Memory B cell (primary cell): ENCODE measurements at regions not wholly inside any gene's neighbourhood (a gene's known extent, or its start where the extent isn't known, plus 50 kb on each side); places are given as distances from the start of the nearest gene placed in this dataset.
"Not testable (repeated sequence)": the region's sequence is repeated elsewhere in the genome, so short reads cannot be mapped to it uniquely, and the experiment has no call there.

Experiments used
- ATAC-seq: fragments of 150-1000 bp; cut with Tn5 transposase; 2 replicates; pipeline ENCODE4 v1.10.0; 2021; ENCODE audit warnings: low read depth, mild to moderate bottlenecking, moderate library complexity
- DNase-seq, 2 donors: peaks; one replicate each; pipeline ENCODE4 v3.0.0; 2022; ENCODE audit warnings: low spot score in 2 of 2
- H3K27ac Mint-ChIP-seq: one replicate; pipeline ENCODE4 v1.8.0; 2022; ENCODE audit warnings: mild to moderate bottlenecking, moderate library complexity, mixed read lengths
- H3K27me3 Mint-ChIP-seq: one replicate; pipeline ENCODE4 v1.8.0; 2022; ENCODE audit warnings: mixed read lengths
- H3K36me3 Mint-ChIP-seq: one replicate; pipeline ENCODE4 v1.8.0; 2022; ENCODE audit warnings: mild to moderate bottlenecking, mixed read lengths
- H3K4me1 Mint-ChIP-seq: one replicate; pipeline ENCODE4 v1.8.0; 2022; ENCODE audit warnings: mixed read lengths
- H3K4me3 Mint-ChIP-seq: one replicate; pipeline ENCODE4 v1.8.0; 2022; ENCODE audit warnings: mild to moderate bottlenecking, moderate library complexity, mixed read lengths
- H3K9me3 Mint-ChIP-seq: one replicate; pipeline ENCODE4 v1.8.0; 2022; ENCODE audit warnings: mixed read lengths

GRCh38 chr2:194557993-194558392 lies 1099.0 kb upstream of the SLC39A10 start:
- H3K4me3 Mint-ChIP-seq: no peak overlapping the region
- ATAC-seq (no peak), DNase-seq (no peak)
- peaks cover 1% of the 10 kb centered on the region for H3K9me3 Mint-ChIP-seq
- H3K27me3 Mint-ChIP-seq: no peaks in the 10 kb centered on the region
- H3K4me1 Mint-ChIP-seq: no peaks in the 10 kb centered on the region
- H3K36me3 Mint-ChIP-seq: no peaks in the 10 kb centered on the region
- H3K27ac Mint-ChIP-seq: no peak overlapping the region

- Mint-ChIP-seq H3K9me3 (no peaks in the 10 kb centered on the region), H3K4me3 (no peak overlapping the region), H3K27me3 (no peaks in the 10 kb centered on the region), H3K27ac (no peak overlapping the region), H3K36me3 (no peaks in the 10 kb centered on the region), H3K4me1 (no peaks in the 10 kb centered on the region)
- DNase-seq (no peak), ATAC-seq (no peak)
These were observed 1100.4 kb upstream of the SLC39A10 start for GRCh38 chr2:194556629-194557028.

DNA sequence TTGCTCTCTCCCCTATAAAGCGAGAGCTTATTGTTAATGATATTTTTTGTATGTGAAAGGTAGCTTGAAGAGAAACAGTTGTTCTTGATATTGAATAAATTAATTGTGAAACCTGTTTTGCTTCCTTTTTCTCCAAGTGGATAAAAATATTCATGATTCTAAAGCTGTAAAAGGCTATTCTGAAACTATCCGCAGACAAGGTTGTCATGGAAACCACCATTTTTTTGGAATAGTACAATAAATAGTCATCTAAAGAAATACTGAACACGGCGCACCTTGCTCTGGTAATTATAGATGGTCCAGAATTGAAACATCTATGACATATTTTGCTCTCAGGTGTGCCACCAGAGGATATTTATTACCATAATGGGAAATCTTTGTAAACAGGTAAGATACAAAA lies 1103.0 kb upstream of the SLC39A10 start:
- DNase-seq (no peak), ATAC-seq (no peak)
- Mint-ChIP-seq H3K36me3 (no peaks in the 10 kb centered on the region), H3K27me3 (no peaks in the 10 kb centered on the region), H3K9me3 (no peaks in the 10 kb centered on the region), H3K4me3 (no peak overlapping the region), H3K4me1 (no peaks in the 10 kb centered on the region), H3K27ac (no peak overlapping the region)

DNA sequence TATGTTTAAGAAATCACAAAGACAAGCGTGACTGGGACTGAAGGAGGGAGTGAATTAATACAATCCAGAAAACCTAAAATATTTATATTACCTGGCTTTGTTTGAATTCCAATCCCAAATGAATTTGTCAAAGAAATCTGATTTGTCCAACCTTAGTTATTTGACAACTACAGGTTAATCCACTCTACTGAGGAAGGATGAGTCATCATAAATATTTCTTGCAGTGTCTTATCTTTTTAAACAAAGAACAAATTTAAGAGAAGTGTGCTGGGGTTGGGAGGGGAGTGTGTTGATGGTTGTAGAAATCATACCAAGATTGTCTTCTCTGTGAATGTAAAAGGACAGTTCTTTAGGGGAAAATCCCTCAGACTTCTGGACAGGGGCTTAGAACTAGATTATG lies 1106.3 kb upstream of the SLC39A10 start:
- Mint-ChIP-seq H3K4me1 (no peaks in the 10 kb centered on the region), H3K27ac (no peak overlapping the region), H3K27me3 (no peaks in the 10 kb centered on the region), H3K9me3 (no peaks in the 10 kb centered on the region), H3K36me3 (no peaks in the 10 kb centered on the region), H3K4me3 (no peak overlapping the region)
- ATAC-seq (no peak), DNase-seq (no peak)

GRCh38 chr2:194549387-194549786 lies 1107.6 kb upstream of the SLC39A10 start:
- Mint-ChIP-seq H3K4me3 (no peak overlapping the region), H3K9me3 (no peaks in the 10 kb centered on the region), H3K27me3 (no peaks in the 10 kb centered on the region), H3K27ac (no peak overlapping the region), H3K4me1 (no peaks in the 10 kb centered on the region), H3K36me3 (no peaks in the 10 kb centered on the region)
- ATAC-seq (no peak), DNase-seq (no peak)

GRCh38 chr2:194545978-194546377 lies 1111.0 kb upstream of the SLC39A10 start:
- ATAC-seq (no peak), DNase-seq (no peak)
- Mint-ChIP-seq H3K9me3 (peaks cover 3% of the 10 kb centered on the region), H3K27ac (no peak overlapping the region), H3K4me1 (no peaks in the 10 kb centered on the region), H3K4me3 (no peak overlapping the region), H3K27me3 (no peaks in the 10 kb centered on the region), H3K36me3 (no peaks in the 10 kb centered on the region)

DNA sequence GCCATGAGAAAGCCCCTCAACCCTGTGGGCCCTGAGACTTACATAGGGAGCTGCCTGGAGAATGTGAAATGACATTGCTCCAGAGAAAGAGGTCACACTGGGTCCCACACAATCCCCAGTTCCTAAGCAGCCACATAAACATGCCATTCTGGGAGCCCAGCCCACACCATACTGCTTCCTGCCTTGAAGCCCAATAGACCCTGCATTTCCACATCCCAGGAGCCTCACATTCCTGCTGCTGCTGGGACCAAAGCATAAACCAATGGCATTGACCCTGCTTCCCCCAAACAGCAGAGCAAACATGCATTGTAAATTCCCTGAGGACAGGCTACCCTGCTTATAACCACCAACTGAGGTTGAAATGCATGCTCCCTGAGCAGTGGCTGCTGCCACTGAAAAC lies 1117.6 kb upstream of the SLC39A10 start:
- no peak for ATAC-seq
- Mint-ChIP-seq H3K9me3 (peaks cover 4% of the 10 kb centered on the region), H3K27me3 (no peaks in the 10 kb centered on the region), H3K4me1 (no peaks in the 10 kb centered on the region), H3K36me3 (no peaks in the 10 kb centered on the region), H3K4me3 (no peak overlapping the region), H3K27ac (no peak overlapping the region)
- no peak for DNase-seq

- DNase-seq (no peak), ATAC-seq (no peak)
- H3K27ac Mint-ChIP-seq: no peak overlapping the region
- no peak overlapping the region for H3K4me3 Mint-ChIP-seq
- H3K9me3 Mint-ChIP-seq: no peaks in the 10 kb centered on the region
- no peaks in the 10 kb centered on the region for H3K36me3 Mint-ChIP-seq
- H3K27me3 Mint-ChIP-seq: no peaks in the 10 kb centered on the region
- no peaks in the 10 kb centered on the region for H3K4me1 Mint-ChIP-seq
These were observed 1130.9 kb upstream of the SLC39A10 start for GRCh38 chr2:194526121-194526520.

- no peaks in the 10 kb centered on the region for H3K4me1 Mint-ChIP-seq
- no peak overlapping the region for H3K27ac Mint-ChIP-seq
These were observed 1142.7 kb upstream of the SLC39A10 start for GRCh38 chr2:194514281-194514680.

DNA sequence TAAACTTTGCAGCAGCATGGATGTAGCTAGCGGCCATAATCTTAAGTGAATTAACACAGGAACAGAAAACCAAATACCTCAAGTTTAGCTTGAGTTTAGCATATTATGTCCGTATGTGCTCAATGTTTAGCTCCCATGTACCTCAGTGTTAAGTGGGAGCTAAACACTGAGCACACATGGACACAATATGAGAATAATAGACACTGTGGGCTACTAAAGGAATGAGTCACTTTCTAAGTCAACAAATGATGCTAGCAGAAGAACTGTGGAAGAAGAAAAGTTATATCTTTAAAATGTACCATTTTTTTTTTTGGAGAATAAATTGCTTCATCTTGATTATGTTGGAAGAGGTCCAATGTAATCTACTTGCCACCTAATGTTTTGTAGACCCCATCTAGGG lies 1146.0 kb upstream of the SLC39A10 start:
- H3K4me1 Mint-ChIP-seq, H3K9me3 Mint-ChIP-seq, H3K4me3 Mint-ChIP-seq, H3K36me3 Mint-ChIP-seq, ATAC-seq, H3K27me3 Mint-ChIP-seq, DNase-seq, H3K27ac Mint-ChIP-seq: not testable (repeated sequence)

More at GRCh38 chr2:194514281-194514680, 1142.7 kb upstream of the SLC39A10 start:
- no peak for ATAC-seq
- no peaks in the 10 kb centered on the region for H3K27me3 Mint-ChIP-seq
- no peak overlapping the region for H3K4me3 Mint-ChIP-seq
- no peak for DNase-seq
- no peaks in the 10 kb centered on the region for H3K36me3 Mint-ChIP-seq
- H3K9me3 Mint-ChIP-seq: no peaks in the 10 kb centered on the region

- not testable (repeated sequence) for H3K27me3 Mint-ChIP-seq, H3K36me3 Mint-ChIP-seq, ATAC-seq, H3K27ac Mint-ChIP-seq, H3K4me3 Mint-ChIP-seq, H3K4me1 Mint-ChIP-seq, DNase-seq, H3K9me3 Mint-ChIP-seq
These were observed 1152.2 kb upstream of the SLC39A10 start for GRCh38 chr2:194504876-194505275.

DNA sequence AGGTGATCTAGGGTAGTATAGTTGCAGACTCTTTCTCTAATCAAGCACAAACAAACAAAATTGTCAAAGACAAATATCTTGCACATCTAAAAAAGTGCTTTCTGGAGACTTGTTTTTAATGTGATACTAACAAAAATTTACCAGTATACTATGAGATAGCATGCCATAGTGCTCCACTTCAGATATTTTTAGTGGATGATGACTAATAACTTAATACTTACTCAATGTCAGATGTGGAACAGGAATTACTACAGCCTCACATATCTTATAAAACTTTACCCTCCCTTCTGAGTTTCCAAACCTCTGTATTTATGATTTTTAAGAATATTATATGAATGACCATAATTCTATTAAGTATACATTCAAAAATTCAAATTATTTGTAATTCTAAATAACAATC lies 1162.0 kb upstream of the SLC39A10 start:
- no peaks in the 10 kb centered on the region for H3K27me3 Mint-ChIP-seq
- H3K4me3 Mint-ChIP-seq: no peak overlapping the region
- H3K4me1 Mint-ChIP-seq: no peaks in the 10 kb centered on the region
- DNase-seq (no peak), ATAC-seq (no peak)
- H3K9me3 Mint-ChIP-seq: peaks cover 2% of the 10 kb centered on the region
- no peak overlapping the region for H3K27ac Mint-ChIP-seq
- H3K36me3 Mint-ChIP-seq: no peaks in the 10 kb centered on the region

GRCh38 chr2:194494401-194494800 lies 1162.6 kb upstream of the SLC39A10 start:
- Mint-ChIP-seq H3K4me3 (no peak overlapping the region), H3K9me3 (peaks cover 2% of the 10 kb centered on the region), H3K4me1 (no peaks in the 10 kb centered on the region), H3K36me3 (no peaks in the 10 kb centered on the region), H3K27me3 (no peaks in the 10 kb centered on the region), H3K27ac (no peak overlapping the region)
- DNase-seq: no peak
- ATAC-seq: no peak

DNA sequence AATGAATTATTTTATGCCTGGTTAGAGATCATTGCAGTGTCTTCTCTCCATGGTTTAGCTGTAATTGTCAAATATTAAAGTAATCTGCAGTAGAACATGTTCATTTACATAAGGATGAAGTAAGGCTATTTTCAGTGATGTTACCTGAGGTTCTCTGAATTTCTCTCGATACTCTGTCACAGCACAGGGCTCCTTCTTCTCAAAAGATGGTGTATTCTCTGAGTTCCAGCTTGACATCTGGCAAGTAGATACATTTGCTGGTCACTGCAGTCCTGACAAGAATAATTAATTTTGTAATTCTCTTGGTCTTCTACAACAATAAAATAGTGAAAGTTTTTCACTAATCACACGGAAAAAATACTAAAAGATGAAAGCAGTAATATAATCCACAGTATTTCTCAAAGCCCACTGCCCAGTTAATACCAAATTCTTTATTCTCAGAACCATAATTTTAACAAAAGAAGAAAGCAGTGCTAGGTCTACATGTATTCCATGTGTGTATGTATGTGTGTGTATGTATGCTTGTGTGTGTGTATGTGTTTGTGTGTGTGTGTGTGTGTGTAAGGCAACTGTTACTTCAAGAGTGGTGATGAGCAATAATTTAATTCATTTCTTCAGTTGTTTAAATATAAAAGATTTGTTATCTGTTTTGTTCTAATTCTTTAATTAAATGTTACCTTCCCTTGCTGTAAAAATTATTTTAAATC lies 1165.5 kb upstream of the SLC39A10 start:
- H3K27me3 Mint-ChIP-seq: no peaks in the 10 kb centered on the region
- no peaks in the 10 kb centered on the region for H3K36me3 Mint-ChIP-seq
- H3K4me1 Mint-ChIP-seq: no peaks in the 10 kb centered on the region
- no peak overlapping the region for H3K4me3 Mint-ChIP-seq
- peaks cover 2% of the 10 kb centered on the region for H3K9me3 Mint-ChIP-seq
- no peak for DNase-seq
- H3K27ac Mint-ChIP-seq: no peak overlapping the region
- no peak for ATAC-seq

GRCh38 chr2:194486326-194486725 lies 1170.7 kb upstream of the SLC39A10 start:
- Mint-ChIP-seq H3K27ac (no peak overlapping the region), H3K27me3 (no peaks in the 10 kb centered on the region), H3K4me3 (no peak overlapping the region), H3K4me1 (no peaks in the 10 kb centered on the region), H3K9me3 (no peaks in the 10 kb centered on the region), H3K36me3 (no peaks in the 10 kb centered on the region)
- DNase-seq (no peak), ATAC-seq (no peak)
